T-helper 17 cell (primary cell): ENCODE measurements at regions not wholly inside any gene's neighbourhood (a gene's known extent, or its start where the extent isn't known, plus 50 kb on each side); places are given as distances from the start of the nearest gene placed in this dataset.

Experiments used
- ATAC-seq: fragments of 150-1000 bp; cut with Tn5 transposase; 2 replicates; pipeline ENCODE4 v1.10.0; 2021; ENCODE audit warnings: mild to moderate bottlenecking, moderate library complexity
- DNase-seq, 3 donors: peaks; one replicate each; pipeline versions ENCODE4 v3.0.0 to v3.0.0-alpha.2; 2020 to 2021
- H3K9me3 ChIP-seq: one replicate; pipeline ENCODE4 v1.7.0; 2013; ENCODE audit warnings: low read length, mild to moderate bottlenecking; ENCODE audit not compliant: control insufficient read depth, poor library complexity, severe bottlenecking
- H3K27ac Mint-ChIP-seq: one replicate; pipeline ENCODE4 v1.8.0; 2022; ENCODE audit warnings: mild to moderate bottlenecking, moderate library complexity, mixed read lengths
- H3K27me3 Mint-ChIP-seq: one replicate; pipeline ENCODE4 v1.8.0; 2022; ENCODE audit warnings: mixed read lengths
- H3K36me3 Mint-ChIP-seq: one replicate; pipeline ENCODE4 v1.8.0; 2022; ENCODE audit warnings: low read depth, mixed read lengths
- H3K4me1 Mint-ChIP-seq: one replicate; pipeline ENCODE4 v1.8.0; 2022; ENCODE audit warnings: mild to moderate bottlenecking, mixed read lengths
- H3K4me3 Mint-ChIP-seq: one replicate; pipeline ENCODE4 v1.8.0; 2022; ENCODE audit warnings: mild to moderate bottlenecking, moderate library complexity, mixed read lengths

DNA sequence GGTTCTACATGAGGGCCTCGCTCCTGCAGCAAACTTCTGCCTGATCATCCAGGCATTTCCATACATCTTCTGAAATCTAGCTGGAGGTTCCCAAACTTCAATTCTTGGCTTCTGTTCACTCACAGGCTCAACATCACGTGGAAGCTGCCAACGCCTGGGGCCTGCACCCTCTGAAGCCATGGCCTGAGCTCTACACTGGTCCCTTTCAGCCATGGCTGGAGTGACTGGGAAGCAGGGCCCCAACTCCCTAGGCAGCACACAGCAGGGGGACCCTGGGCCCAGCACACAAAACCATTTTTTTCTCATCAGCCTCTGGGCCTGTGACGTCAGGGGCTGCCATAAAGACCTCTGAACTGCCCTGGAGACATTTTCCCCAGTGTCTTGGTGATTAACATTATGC, 542.7 kb downstream of the TLL1 start:
- no peaks in the 10 kb centered on the region for H3K27me3 Mint-ChIP-seq
- no peaks in the 10 kb centered on the region for H3K4me1 Mint-ChIP-seq
- peaks cover 3% of the 10 kb centered on the region for H3K9me3 ChIP-seq
- no peak overlapping the region for H3K27ac Mint-ChIP-seq
- ATAC-seq = no peak
- H3K4me3 Mint-ChIP-seq = no peak overlapping the region
- DNase-seq = no peak
- no peaks in the 10 kb centered on the region for H3K36me3 Mint-ChIP-seq

DNA sequence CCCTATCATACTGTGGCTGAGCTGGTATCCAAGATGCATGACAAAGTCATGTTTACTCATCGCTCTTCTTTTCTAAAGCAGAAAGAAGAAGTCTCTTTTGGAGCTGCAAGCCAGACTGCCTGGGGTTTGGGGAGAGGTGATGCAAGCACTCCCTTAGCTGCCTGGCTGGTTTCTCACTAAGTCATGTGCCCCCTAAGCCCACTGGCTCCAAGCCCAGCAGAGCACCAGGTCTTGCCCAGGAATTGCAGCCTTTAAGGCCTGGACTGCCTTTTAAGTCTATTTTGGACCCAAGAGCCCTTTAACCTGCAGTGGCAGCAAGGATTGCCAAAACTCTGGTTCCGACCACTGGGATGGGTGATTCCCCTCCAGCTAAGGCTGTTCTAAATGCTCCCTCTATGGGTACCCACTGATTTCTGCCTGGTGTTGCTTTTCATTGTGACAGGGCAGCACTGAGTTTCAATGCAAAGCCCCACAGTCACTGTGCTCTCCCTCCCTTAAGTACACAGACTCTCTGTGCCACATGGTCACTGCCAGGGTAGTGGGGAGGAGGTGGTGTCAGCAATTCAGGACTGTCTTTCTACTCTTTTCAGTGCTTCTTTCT, 548.6 kb downstream of the TLL1 start:
- H3K4me3 Mint-ChIP-seq = no peak overlapping the region
- H3K27ac Mint-ChIP-seq = no peak overlapping the region
- H3K4me1 Mint-ChIP-seq = no peaks in the 10 kb centered on the region
- ATAC-seq (no peak), DNase-seq (no peak)
- peaks cover 3% of the 10 kb centered on the region for H3K9me3 ChIP-seq
- H3K27me3 Mint-ChIP-seq = no peaks in the 10 kb centered on the region
- no peaks in the 10 kb centered on the region for H3K36me3 Mint-ChIP-seq

DNA sequence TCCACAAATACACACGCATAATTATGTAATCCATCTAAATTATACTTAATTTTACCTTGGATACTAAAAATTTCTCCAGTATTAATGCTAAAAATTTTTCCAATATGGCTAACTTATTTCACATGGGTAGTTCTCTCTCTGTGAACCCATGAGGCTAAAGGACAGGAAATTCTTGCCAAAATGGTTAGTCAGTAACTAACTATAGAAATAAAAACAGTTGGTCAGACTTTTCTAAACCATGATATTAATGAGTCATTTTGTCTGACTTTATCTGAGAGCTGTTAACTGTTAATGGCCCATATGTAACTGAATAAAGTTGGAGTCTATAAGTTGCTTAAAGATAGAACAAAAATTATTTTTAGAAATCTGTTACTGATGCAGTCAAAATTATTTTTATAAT, 549.4 kb downstream of the TLL1 start:
- DNase-seq = no peak
- H3K27me3 Mint-ChIP-seq = no peaks in the 10 kb centered on the region
- no peaks in the 10 kb centered on the region for H3K4me1 Mint-ChIP-seq
- peaks cover 3% of the 10 kb centered on the region for H3K9me3 ChIP-seq
- no peak overlapping the region for H3K27ac Mint-ChIP-seq
- no peak overlapping the region for H3K4me3 Mint-ChIP-seq
- H3K36me3 Mint-ChIP-seq = no peaks in the 10 kb centered on the region
- ATAC-seq = no peak

DNA sequence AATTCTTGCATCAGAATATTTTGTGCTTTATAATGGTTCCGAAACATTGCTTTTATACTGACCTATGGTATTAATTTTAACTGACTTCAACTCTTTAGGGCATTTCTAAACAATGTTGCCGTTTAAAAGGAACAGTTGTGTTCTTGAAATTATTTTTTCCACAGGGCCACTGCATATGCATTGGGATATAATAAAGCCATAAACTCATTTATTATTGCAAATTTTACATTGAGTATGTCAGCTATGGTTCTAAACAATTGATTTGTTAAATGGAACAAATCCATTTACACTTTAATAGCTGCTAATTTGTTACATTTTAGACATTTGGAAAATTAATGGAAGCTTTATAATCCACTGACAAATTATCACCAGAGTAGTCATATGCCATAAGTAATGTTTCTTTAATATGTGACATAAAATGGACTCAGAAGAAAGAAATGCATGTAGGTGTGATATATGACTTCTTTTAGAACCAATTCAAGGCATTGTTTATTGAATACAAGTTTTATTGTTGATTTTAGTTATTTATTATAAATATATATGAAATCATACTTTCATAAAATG, 553.3 kb downstream of the TLL1 start:
- no peak for DNase-seq
- Mint-ChIP-seq H3K27me3 (no peaks in the 10 kb centered on the region), H3K4me3 (no peak overlapping the region), H3K4me1 (no peaks in the 10 kb centered on the region), H3K36me3 (no peaks in the 10 kb centered on the region), H3K27ac (no peak overlapping the region)
- H3K9me3 ChIP-seq = no peaks in the 10 kb centered on the region
- no peak for ATAC-seq

DNA sequence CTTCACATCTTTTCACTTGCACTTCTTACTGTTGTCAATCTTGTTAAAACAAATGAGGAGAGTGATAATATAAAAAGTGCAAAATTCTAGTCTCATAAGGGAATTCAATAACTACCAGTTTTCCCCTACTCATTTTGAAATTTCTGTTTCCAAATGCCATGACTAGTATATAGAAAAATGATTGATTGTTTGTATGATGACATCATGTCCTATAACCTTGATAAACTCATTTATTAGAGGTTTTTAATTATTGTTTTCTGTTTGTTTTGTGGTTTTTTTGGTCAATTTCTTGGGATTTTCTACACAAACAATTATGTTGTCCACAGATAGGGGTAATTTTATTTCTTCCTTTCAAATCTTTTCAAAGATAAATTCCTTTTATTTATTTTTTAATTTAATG, 559.1 kb downstream of the TLL1 start:
- no peaks in the 10 kb centered on the region for H3K9me3 ChIP-seq
- Mint-ChIP-seq H3K27ac (no peak overlapping the region), H3K4me3 (no peak overlapping the region), H3K36me3 (no peaks in the 10 kb centered on the region), H3K27me3 (no peaks in the 10 kb centered on the region), H3K4me1 (no peaks in the 10 kb centered on the region)
- no peak for DNase-seq
- ATAC-seq = no peak

DNA sequence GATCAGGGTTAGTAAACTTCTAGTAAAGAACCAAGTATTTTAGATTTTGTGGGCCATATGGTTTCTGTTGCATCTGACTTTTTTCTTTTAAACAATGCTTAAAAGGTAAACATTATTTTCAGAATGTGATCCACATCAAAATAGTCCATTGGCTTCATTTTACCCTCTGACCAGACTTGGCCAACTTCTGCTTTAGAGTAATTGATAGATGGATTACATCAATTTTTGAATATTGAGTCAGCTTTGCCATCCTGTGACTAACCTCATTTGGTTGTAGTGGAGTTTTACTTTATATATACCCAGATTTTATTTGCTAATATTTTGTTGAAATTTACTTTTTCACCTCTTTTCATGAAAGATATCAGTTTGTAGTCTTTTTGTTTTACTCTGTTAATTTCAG, 559.8 kb downstream of the TLL1 start:
- H3K4me3 Mint-ChIP-seq = no peak overlapping the region
- ATAC-seq (no peak), DNase-seq (no peak)
- no peaks in the 10 kb centered on the region for H3K4me1 Mint-ChIP-seq
- no peak overlapping the region for H3K27ac Mint-ChIP-seq
- no peaks in the 10 kb centered on the region for H3K36me3 Mint-ChIP-seq
- H3K27me3 Mint-ChIP-seq = no peaks in the 10 kb centered on the region
- no peaks in the 10 kb centered on the region for H3K9me3 ChIP-seq

DNA sequence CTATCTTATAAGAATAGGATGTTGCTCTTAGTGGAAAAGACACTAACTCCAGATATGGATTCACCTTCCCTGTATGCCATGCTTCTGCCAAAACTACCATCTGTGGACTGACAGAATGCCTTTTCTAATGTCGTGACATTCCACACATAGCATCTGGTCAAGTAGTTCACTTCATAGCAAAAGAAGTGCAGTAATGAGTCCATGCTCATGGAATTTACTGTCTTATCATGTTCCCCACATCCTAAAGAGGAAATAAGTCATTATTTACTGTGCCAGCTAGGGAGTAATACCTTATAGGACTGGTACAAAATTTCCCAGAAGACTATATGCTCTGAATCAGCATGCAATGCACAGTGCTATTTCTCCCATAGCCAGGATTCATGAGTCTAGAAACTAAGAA, 562.4 kb downstream of the TLL1 start:
- Mint-ChIP-seq H3K4me1 (no peaks in the 10 kb centered on the region), H3K36me3 (no peaks in the 10 kb centered on the region), H3K27me3 (no peaks in the 10 kb centered on the region), H3K4me3 (no peak overlapping the region), H3K27ac (no peak overlapping the region)
- no peak for DNase-seq
- ATAC-seq = no peak
- no peaks in the 10 kb centered on the region for H3K9me3 ChIP-seq

DNA sequence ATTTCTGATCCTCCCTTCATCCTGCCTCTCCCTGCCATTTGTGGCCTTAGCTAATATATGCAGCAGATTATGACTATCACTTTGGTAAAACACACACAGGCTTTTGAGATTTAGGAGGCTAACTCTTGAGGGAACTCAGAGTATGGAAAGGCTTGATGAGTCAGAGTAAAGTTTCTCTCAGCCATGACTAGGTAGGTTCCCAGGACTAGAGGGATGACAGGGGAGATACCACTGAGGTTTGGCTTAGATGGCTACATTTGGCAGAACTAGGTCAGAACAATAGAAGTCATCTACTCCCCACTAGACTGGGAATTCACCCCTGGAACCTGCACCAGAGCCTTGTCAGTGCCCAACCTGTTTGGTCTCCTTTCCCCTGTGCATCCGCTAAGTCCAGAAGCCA, 585.7 kb downstream of the TLL1 start:
- Mint-ChIP-seq H3K36me3 (no peaks in the 10 kb centered on the region), H3K27me3 (no peaks in the 10 kb centered on the region), H3K27ac (no peak overlapping the region), H3K4me3 (no peak overlapping the region), H3K4me1 (no peaks in the 10 kb centered on the region)
- no peaks in the 10 kb centered on the region for H3K9me3 ChIP-seq
- no peak for DNase-seq
- ATAC-seq = no peak

DNA sequence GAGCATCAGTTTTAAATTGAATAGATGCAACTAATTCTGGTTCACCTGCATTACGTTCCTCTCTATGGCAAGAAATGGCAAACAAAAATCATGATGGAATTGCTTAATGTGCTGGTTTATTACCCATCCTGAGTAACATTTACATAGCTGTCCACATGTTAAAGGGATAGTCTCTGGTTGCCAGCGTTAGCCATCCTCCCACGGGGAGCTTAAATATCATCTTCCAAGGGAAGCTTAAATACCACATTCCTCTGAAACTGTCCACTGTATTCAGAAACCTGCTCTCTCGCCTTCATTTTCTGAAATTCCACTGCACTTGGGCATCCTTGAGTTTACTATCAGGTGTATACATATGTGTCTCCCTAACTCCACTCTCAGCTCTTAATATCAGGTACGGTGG, 586.6 kb downstream of the TLL1 start:
- H3K27ac Mint-ChIP-seq = no peak overlapping the region
- H3K27me3 Mint-ChIP-seq = no peaks in the 10 kb centered on the region
- no peak overlapping the region for H3K4me3 Mint-ChIP-seq
- DNase-seq (no peak), ATAC-seq (no peak)
- no peaks in the 10 kb centered on the region for H3K36me3 Mint-ChIP-seq
- H3K4me1 Mint-ChIP-seq = no peaks in the 10 kb centered on the region
- H3K9me3 ChIP-seq = no peaks in the 10 kb centered on the region

DNA sequence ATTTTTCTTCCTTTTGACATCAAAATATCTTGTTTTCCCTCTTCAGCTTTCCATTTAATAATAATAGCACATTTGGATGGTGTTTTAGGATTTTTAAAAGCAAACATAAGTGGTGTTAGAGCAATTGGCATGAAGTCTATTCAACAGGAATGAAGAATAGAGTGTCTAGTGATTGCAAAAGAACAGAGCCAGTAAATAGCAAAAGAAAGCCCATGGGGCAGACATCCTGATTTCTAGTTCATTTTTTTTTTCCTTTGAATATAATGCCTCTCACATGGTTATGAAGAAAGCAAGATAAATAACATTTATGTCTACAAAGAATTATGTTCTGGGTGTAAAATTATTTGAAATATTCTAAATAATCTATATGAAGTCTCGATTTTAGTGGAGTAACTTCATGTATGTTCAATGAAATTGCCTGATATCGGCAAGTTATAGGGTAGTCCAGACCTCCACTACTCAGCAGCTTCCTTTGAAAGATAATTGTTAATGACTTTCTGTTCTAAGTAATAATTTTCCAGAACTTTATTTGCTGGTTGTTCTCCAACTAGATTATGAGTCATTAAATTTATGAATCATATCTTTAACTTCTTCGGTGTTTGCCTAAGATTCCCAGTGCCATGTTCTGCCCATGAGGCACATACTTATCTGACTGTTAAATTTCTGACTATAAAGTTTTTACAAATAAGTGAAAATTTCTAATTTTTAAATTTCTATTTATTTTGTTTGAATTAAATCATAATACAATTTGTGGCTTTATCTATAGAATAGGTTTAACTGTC, 587.9 kb downstream of the TLL1 start:
- ATAC-seq (no peak), DNase-seq (no peak)
- no peaks in the 10 kb centered on the region for H3K9me3 ChIP-seq
- H3K27ac Mint-ChIP-seq = no peak overlapping the region
- no peaks in the 10 kb centered on the region for H3K4me1 Mint-ChIP-seq
- H3K4me3 Mint-ChIP-seq = no peak overlapping the region
- no peaks in the 10 kb centered on the region for H3K27me3 Mint-ChIP-seq
- no peaks in the 10 kb centered on the region for H3K36me3 Mint-ChIP-seq

DNA sequence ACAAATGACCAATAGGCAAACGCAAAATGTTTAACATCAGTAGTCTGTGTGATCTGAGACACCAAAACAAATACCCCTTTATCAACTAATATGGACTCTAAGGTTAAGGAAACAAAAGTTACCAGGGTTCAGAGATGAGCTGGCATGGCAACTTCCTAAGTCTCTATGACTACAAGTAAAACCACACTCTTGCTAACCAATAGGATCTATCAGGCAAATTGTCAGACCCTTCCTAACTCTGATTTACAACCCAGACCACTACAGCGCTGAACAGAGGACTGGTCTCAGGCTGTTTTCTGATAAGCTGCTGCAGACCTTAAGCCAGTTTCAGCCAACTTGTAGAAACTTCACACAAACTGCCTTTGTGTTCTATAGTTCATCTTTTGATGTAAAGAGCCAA, 608.0 kb downstream of the TLL1 start:
- H3K36me3 Mint-ChIP-seq = no peaks in the 10 kb centered on the region
- H3K27me3 Mint-ChIP-seq = no peaks in the 10 kb centered on the region
- DNase-seq (no peak), ATAC-seq (no peak)
- no peak overlapping the region for H3K27ac Mint-ChIP-seq
- H3K9me3 ChIP-seq = no peaks in the 10 kb centered on the region
- no peak overlapping the region for H3K4me3 Mint-ChIP-seq
- H3K4me1 Mint-ChIP-seq = no peaks in the 10 kb centered on the region

DNA sequence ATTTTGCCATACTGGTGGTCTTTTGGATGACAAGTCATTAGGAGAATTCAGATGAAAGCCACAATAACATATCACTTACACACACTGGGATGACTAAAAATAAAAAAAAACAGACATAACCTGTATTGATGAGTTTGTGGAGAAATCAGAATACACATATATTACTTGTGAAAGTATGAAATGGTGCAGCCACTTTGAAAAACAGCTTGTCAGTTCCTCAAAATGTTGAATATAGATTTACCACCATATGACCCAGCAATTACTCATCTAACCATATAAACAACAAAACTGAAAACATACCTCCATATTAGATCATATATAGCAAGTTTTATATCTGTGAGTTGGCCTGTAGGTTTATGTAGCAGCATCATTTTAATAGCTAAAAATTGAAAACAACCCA, 608.7 kb downstream of the TLL1 start:
- H3K4me3 Mint-ChIP-seq = no peak overlapping the region
- H3K36me3 Mint-ChIP-seq = no peaks in the 10 kb centered on the region
- no peaks in the 10 kb centered on the region for H3K4me1 Mint-ChIP-seq
- no peak for DNase-seq
- no peaks in the 10 kb centered on the region for H3K27me3 Mint-ChIP-seq
- ATAC-seq = no peak
- no peak overlapping the region for H3K27ac Mint-ChIP-seq
- H3K9me3 ChIP-seq = no peaks in the 10 kb centered on the region

DNA sequence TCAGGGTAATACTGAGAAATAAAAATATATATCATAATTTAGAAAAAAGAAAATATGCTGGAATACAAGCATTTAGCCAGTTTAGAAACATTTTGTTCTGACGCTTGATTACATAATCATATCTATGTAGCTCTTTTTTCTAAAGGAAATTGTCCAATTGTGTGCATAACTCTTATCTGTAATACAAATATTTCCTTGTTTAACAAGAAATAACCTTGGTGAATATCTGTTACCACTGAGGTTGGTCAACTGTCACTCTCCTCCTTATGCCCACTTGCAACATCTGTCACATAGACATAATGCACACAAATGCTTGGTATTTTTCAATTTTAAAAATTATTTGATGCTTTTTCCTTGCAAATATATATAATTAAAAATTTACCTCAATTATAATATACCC, 609.7 kb downstream of the TLL1 start:
- H3K27ac Mint-ChIP-seq = no peak overlapping the region
- no peak for DNase-seq
- no peak overlapping the region for H3K4me3 Mint-ChIP-seq
- no peaks in the 10 kb centered on the region for H3K36me3 Mint-ChIP-seq
- H3K9me3 ChIP-seq = no peaks in the 10 kb centered on the region
- no peaks in the 10 kb centered on the region for H3K4me1 Mint-ChIP-seq
- ATAC-seq = no peak
- H3K27me3 Mint-ChIP-seq = no peaks in the 10 kb centered on the region

DNA sequence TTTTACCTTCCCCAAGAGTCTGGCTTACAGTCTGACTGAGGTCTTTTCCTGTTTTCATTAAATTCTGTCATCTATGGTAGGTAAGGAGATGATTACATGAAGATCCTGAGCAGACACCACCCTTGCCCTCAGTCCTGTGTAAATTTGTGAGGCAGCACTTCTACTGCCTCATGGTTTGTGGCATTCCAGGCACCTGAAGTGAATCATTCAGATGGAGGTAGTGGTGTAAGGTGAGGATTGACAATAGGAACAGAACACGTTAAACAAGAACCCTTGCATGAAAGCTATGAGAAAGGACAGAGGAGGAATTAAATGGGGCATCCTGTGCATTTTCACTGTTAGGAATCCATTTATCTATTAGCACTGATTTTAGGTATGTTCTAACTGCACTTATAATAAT, 618.6 kb downstream of the TLL1 start:
- no peaks in the 10 kb centered on the region for H3K9me3 ChIP-seq
- ATAC-seq (no peak), DNase-seq (no peak)
- Mint-ChIP-seq H3K36me3 (no peaks in the 10 kb centered on the region), H3K27me3 (no peaks in the 10 kb centered on the region), H3K4me3 (no peak overlapping the region), H3K27ac (no peak overlapping the region), H3K4me1 (no peaks in the 10 kb centered on the region)
